Activated CD4-positive, CD25-positive, alpha-beta regulatory T cell treated with anti-CD3 and anti-CD28 coated beads, Interleukin-2, amount 50 U/mL, for 16 hours (primary cell): ENCODE measurements at regions not wholly inside any gene's neighbourhood (a gene's known extent, or its start where the extent isn't known, plus 50 kb on each side); places are given as distances from the start of the nearest gene placed in this dataset.

ENCODE experiments used
- DNase-seq: peaks from one replicate; pipeline ENCODE4 v3.0.0-alpha.2; 2020; ENCODE audit warnings: low read depth, low spot score

- DNase-seq = no peak
These were observed 177.4 kb downstream of the BTG1 start for GRCh38 chr12:91968076-91968776.

DNA sequence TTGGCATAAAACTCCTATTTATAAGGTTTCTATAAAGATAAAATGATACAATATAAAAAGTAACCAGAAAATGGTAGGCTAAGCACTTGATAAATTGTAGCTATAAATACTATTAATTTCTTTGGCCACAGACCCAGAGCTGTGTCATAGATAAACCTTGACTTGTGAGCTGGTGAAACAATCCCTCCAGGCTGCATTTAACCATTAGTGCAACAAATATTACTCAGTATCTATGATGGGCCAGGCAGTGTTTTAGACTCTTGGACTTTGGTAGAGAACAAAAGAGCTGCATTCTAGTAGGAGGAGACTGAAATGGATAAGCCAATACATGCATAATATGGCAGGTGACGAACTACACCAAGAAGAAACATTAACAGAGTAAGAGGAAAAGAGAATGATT lies 178.1 kb downstream of the BTG1 start:
- DNase-seq = no peak

DNA sequence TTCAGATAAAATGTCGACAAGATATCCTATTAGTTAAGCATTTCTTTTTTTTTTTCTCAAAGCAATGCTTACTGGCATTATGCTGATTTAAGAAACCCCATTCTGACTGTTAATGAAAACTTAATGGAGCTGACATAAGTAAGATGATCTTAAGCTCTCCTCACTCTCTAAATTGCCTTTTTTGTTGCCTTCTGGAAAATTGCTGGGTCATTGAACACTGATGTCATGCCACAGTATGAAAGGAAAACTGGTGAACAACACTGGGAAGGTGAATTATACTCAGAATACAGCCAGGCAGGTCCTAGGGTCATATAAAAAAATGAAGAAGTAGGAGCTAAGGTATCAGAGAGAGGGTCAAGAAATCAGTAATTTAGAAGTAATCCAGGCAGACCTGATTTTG lies 179.9 kb downstream of the BTG1 start:
- DNase-seq = no peak

GRCh38 chr12:91964501-91964900 lies 181.1 kb downstream of the BTG1 start:
- no peak for DNase-seq

DNA sequence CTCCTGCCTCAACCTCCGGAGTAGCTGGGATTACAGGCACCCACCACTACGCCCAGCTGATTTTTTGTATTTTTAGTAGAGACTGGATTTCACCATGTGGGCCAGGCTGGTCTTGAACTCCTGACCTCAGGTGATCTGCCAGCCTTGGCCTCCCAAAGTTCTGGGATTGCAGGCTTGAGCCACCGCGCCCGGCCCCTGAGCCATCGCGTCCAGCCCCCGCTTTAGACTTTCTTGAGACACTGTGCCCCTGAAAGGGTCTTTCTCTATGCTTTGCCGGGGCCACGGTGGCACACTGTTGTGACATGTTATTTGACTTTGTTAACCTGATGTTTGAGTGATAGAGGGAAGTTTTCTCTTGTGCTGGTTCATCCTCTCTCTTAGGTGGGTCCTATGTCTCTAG lies 186.4 kb downstream of the BTG1 start:
- no peak for DNase-seq

DNA sequence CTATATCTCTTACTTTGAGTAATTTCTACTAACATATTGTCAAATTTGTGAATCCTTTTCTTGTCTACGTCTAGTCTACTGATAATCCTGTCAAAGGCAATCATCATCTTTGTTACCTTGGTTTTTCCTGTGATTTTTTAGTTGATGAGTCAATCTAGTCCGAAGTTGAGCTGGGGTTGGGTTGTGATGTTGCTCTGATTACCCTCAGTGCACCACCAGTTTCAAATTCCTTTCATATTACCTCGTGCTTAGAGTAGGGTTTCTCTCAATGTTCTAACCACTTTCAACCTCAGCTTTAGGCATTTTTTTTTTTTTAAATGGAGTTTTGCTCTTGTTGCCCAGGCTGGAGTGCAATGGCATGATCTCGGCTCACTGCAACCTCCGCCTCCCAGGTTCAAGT lies 186.8 kb downstream of the BTG1 start:
- DNase-seq = no peak

DNA sequence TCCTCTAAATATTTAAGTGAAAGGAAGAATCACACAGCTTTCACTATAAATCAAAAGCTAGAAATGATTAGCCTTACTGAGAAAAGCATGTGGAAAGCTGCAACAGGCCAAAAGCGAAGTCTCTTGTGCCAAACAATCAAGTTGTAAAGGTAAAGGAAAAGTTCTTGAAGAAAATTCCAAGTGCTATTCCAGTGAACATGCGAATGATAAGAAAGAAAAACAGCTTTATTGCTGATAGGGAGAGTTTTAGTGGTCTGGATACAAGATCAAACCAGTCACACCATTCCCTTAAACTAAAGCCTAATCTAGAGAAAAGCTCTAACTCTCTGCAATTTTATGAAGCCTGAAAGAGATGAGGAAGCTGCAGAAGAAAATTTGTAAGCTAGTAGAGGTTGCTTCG lies 190.9 kb downstream of the BTG1 start:
- no peak for DNase-seq

DNA sequence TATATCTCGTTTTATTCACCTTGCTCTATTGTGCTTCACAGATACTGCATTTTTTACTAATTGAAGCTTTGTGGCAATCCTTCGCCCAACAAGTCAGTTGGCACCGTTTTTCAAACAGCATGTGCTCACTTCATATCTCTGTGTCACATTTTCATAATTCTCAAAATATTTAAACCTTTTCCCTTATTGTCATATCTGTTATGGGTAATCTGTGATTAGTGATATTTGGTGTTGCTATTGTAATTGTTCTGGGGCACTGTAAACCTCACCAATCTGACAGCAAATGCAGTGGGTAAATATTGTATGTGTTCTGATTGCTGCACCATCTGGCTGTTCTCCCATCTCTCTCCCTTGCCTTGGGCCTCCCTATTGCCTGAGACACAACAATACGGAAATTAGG lies 191.3 kb downstream of the BTG1 start:
- no peak for DNase-seq

DNA sequence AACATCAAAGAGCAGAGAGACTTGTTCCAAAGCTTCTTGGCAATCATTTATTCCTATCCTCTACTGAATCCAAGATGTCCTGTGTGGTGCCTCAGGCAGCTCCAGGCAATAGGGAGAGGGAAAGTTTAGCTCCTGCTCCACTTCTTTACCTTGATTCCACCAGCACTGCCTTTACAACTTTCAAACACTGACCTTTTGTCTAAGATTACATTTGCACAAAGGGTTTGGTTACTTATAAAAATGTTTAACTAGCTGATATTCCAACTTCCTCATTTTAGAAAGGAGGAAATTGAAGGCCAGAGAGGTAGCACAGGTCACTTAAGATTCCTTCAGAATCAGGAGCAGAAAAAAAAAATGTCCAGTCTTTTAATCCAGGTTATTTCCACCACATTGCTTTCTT lies 192.7 kb downstream of the BTG1 start:
- DNase-seq = no peak

- no peak for DNase-seq
These were observed 194.1 kb downstream of the BTG1 start for GRCh38 chr12:91951571-91951970.

GRCh38 chr12:91948504-91948903 lies 197.1 kb downstream of the BTG1 start:
- DNase-seq = no peak

DNA sequence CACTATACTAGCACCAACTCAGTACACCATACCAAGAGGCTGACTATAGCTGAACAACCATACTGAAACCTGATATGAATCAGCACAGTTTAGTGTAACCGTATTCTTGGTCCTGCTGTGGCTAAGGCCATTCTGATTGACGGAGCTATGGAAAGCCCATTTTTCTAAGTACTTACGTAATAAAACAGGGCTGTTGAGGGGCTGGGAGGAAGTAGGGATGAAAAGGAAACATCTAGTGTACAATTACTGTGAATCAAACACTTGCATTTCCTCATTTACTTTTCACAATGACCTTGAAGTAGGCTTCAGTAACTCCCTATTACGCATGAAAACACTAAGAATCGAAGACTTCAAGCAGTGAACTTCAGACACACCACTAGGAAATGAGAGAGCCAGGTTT lies 198.2 kb downstream of the BTG1 start:
- no peak for DNase-seq

DNA sequence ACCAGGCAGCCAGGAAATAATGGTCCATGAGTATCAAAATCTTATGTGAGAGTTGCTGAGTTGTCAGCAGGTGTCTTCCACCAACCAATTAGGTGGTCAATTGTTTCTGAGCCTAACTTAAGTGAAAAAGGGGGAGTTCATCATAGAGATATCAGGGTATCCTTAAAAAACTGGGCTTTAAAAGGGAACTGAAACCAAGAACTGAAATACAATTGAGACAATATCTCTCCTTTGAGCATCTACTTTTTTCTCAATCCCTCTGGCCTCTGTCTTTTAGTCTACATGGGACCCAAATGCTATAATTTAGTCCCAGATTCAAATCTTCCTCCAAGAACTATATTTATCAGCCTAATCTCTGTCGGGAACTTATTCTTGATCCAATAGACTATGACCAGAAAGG lies 201.0 kb downstream of the BTG1 start:
- no peak for DNase-seq

DNA sequence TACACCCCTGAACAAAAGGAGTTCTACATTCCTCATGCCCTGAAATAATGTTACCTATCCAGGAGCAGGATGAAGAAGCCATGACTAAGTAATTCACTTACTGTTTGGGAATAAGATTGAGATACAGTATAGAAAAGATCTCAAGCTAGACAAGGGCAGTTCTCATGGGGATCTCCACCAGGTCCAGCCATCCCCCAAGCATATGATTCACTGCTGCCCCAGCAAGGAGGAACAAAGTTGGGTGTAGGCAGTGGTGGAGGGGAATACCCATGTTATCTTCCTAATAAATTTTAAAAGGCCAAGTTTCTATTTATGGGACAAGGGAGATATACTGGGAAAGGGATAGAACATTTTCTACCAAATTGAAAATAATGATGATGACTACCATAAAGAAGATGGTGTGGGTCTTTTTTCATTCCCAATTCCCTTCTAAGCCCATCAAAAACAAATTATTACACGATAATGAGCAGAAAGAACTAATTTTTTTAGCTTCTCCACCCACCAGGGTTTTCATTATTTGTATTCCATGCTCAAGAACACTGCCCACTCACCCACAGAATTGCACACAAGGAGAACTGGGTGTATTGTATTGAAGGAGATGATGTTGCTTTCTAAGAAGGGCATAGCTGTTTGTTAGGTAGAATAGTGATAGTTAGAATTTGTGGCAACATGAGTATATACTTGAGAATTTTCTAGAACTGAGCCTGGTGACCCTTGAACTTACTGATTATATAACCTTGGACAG lies 204.6 kb downstream of the BTG1 start:
- no peak for DNase-seq

DNA sequence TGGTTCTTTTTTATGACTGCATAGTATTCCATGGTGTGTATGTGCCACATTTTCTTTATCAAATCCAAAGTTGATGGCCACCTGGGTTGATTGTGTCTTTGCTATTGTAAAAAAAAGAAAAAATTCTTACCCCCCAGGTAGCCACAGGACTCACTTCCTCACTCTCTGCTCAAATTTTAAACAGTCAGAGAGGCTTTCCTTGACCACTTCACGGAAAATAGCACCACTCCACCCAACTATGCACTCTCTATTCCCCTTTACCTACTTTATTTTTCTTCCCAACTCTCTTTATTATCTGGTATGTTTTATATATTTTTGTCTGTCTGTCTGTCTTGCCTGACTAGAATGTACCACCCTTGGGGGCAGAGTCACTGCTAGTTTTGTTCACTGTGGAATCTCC lies 205.3 kb downstream of the BTG1 start:
- no peak for DNase-seq

GRCh38 chr12:91937706-91938105 lies 207.9 kb downstream of the BTG1 start:
- DNase-seq = no peak

DNA sequence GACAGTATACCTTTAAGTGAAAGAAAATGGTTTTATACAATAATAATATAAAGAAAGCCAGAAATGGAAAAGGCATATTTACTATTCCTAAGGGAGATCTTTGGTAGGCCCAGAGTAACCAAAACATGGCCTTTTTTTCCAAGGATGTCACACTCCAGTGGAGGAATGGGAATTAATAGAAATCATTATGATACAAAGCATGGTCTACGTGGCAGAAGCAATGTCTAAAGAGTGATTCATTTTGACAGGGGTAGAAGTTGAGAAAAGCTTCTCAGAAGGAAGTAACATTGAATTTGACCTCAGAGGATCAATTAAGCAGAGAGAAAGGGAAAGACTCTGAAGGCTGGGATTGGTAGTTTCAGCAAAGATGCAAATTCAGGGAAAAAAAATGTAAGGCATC lies 208.6 kb downstream of the BTG1 start:
- DNase-seq = no peak

GRCh38 chr12:91935296-91935695 lies 210.3 kb downstream of the BTG1 start:
- no peak for DNase-seq

DNA sequence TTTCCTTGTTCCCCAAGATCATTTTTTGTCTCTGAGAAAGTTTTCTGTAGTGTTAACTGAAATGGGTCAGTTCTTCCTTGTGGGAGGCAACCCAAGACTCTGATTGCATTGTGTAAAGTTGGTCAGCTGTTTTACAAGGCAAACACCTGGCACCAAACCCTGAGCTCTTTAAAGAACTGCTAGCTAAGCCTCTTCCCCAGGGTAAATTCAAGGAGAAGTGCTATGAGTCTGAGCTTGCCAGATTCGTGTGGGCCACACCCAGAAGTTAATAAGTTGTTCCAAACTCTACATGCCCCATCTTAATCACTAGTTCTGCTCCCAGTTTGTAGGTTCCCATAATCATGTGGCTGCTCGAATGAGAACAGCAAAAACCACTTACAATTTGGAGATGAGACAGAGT lies 214.5 kb downstream of the BTG1 start:
- DNase-seq = no peak

DNA sequence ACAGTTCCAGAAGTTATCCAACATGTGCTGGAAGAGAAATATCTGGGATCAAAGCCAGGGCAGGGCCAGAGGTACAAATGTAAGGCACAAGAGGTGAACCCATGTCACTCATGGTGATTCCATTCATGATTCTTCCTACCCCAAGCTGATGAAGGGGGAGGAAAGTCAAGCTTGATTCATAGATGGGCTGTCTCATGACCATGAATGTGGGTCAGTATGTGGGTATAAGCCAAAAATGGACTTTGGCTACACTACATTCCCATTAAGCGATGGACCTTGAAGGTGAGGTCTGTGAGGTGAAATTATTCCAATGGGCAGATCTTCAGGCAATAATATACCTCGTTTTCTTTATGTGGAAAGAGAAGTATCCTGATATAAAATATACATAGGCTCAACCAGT lies 217.1 kb downstream of the BTG1 start:
- no peak for DNase-seq

- no peak for DNase-seq
These were observed 218.8 kb downstream of the BTG1 start for GRCh38 chr12:91926848-91927247.

DNA sequence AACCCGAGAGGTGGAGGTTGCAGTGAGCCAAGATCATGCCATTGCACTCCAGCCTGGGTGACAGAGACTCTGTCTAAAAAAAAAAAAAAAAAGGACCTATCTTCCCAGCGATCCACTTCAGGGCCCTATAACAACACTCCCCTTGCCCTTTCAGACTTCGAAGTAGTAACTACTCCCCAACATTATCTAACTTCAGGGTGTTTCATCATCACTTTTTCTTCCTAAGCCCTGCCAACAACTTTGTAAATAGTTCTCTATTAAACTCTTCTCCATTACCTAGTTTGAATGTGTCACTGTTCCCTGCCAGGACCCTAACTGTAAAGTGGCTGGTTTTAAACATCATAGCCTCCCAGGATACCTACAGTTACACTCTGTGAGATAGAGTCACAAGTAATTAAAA lies 220.8 kb downstream of the BTG1 start:
- no peak for DNase-seq

- DNase-seq = no peak
These were observed 221.8 kb downstream of the BTG1 start for GRCh38 chr12:91923864-91924263.

DNA sequence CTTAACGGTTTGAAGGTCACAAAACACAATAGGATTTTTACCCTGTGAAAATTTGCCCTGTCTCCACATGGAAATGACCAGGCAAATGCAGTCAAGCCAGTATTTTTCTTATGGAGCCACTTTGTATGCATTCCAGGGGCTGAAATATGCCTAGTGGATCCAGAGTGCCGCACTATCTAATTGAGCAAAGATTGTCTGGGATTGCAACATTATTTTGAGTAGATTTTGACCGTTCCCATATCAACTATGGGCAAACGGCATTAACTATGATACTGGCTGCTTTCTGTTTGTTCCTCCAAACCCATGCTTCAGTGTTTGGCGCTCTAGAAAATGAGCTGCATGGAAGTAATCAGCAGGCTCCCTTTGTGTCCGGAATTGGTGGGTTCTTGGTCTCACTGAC lies 223.0 kb downstream of the BTG1 start:
- no peak for DNase-seq
